ENCODE measurements at regions not wholly inside any gene's neighbourhood (a gene's known extent, or its start where the extent isn't known, plus 50 kb on each side); places are given as distances from the start of the nearest gene placed in this dataset.

- no peak for TF ChIP-seq CTCF (IDR thresholded peaks at IDR 0.05; ENCODE audit: low read depth, low read length)
- no peak for TF ChIP-seq EZH2phosphoT487 (IDR thresholded peaks at IDR 0.05; ENCODE audit: low read depth)
These were observed 880.6 kb upstream of the LRATD1 start for GRCh38 chr2:13751955-13752354.

Data from OCI-LY3 (cell line).